Erythroblast (primary cell): ENCODE measurements at regions not wholly inside any gene's neighbourhood (a gene's known extent, or its start where the extent isn't known, plus 50 kb on each side); places are given as distances from the start of the nearest gene placed in this dataset.

ENCODE experiments used
- GATA1 ChIP-seq: IDR thresholded peaks from 2 replicates; pipeline ENCODE4 v1.6.1; 2011; ENCODE audit warnings: low read depth, mild to moderate bottlenecking, control low read depth, low read length, moderate library complexity
- POLR2A ChIP-seq: IDR thresholded peaks from 2 replicates; pipeline ENCODE4 v1.6.1; 2011; ENCODE audit warnings: mild to moderate bottlenecking, low read length

DNA sequence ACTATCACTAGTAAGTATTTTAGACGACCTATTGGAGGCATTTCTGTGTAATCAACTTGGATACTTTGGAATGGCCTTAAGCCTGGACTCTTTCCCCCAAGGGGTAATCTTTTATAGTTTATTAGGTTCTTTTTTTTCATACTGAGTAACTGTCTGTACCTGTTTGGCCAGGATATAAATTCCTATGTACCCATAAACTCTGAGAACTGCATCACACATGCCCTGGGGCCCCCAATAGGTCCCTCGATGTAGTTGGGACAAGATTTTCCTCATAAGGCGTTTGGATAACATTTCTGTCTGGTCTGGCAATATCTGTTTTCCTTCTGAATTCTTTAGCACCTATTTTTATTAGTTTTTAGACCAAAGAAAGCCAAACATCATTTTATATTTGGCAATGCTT is 86.4 kb upstream of the WNT7A start:
- no peak for TF ChIP-seq POLR2A
- no peak for TF ChIP-seq GATA1
